ENCODE measurements at regions not wholly inside any gene's neighbourhood (a gene's known extent, or its start where the extent isn't known, plus 50 kb on each side); places are given as distances from the start of the nearest gene placed in this dataset.

DNA sequence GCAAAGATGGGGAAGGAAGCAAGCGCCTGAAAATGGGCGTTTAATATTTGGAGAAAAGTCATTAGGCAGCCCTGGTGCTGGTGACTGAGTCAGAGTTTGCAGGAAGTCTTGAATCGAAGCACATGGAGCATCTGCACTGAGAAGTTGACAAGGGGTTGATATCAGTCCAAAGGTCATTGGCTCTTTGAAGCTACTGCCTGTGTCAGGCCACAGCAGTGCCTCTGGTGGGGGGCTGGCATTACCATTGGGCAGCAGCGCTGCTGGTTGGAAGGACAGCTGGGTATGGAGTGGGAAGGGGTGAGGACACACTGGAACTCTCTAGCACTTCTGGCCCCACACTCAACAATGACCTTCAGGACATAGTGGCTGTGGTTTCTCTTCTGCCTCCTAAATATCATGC, 150.4 kb upstream of the ERCC6L2 start (continued):
- TF ChIP-seq, protein P1, sequence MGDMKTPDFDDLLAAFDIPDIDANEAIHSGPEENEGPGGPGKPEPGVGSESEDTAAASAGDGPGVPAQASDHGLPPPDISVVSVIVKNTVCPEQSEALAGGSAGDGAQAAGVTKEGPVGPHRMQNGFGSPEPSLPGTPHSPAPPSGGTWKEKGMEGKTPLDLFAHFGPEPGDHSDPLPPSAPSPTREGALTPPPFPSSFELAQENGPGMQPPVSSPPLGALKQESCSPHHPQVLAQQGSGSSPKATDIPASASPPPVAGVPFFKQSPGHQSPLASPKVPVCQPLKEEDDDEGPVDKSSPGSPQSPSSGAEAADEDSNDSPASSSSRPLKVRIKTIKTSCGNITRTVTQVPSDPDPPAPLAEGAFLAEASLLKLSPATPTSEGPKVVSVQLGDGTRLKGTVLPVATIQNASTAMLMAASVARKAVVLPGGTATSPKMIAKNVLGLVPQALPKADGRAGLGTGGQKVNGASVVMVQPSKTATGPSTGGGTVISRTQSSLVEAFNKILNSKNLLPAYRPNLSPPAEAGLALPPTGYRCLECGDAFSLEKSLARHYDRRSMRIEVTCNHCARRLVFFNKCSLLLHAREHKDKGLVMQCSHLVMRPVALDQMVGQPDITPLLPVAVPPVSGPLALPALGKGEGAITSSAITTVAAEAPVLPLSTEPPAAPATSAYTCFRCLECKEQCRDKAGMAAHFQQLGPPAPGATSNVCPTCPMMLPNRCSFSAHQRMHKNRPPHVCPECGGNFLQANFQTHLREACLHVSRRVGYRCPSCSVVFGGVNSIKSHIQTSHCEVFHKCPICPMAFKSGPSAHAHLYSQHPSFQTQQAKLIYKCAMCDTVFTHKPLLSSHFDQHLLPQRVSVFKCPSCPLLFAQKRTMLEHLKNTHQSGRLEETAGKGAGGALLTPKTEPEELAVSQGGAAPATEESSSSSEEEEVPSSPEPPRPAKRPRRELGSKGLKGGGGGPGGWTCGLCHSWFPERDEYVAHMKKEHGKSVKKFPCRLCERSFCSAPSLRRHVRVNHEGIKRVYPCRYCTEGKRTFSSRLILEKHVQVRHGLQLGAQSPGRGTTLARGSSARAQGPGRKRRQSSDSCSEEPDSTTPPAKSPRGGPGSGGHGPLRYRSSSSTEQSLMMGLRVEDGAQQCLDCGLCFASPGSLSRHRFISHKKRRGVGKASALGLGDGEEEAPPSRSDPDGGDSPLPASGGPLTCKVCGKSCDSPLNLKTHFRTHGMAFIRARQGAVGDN (CRISPR knock-in tag; IDR thresholded peaks at IDR 0.05): peak; percentile 54
- TF ChIP-seq, protein P2, sequence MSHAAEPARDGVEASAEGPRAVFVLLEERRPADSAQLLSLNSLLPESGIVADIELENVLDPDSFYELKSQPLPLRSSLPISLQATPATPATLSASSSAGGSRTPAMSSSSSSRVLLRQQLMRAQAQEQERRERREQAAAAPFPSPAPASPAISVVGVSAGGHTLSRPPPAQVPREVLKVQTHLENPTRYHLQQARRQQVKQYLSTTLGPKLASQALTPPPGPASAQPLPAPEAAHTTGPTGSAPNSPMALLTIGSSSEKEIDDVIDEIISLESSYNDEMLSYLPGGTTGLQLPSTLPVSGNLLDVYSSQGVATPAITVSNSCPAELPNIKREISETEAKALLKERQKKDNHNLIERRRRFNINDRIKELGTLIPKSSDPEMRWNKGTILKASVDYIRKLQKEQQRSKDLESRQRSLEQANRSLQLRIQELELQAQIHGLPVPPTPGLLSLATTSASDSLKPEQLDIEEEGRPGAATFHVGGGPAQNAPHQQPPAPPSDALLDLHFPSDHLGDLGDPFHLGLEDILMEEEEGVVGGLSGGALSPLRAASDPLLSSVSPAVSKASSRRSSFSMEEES (CRISPR knock-in tag; IDR thresholded peaks at IDR 0.05): no peak
- TF ChIP-seq EZH2 (conservative IDR thresholded peaks at IDR 0.05; ENCODE audit: low read depth, low read length) (no peak), ZNF451 (CRISPR knock-in tag; IDR thresholded peaks at IDR 0.05) (no peak), ETV6 (CRISPR knock-in tag; conservative IDR thresholded peaks at IDR 0.05) (no peak), ASH2L (IDR thresholded peaks at IDR 0.05; ENCODE audit: insufficient read length, low read depth, low read length) (peak; percentile 16), ZFY (CRISPR knock-in tag; IDR thresholded peaks at IDR 0.05) (no peak), CENPX (CRISPR knock-in tag; IDR thresholded peaks at IDR 0.05) (no peak), HNRNPUL1 (IDR thresholded peaks at IDR 0.05; ENCODE audit: low read depth, low read length) (no peak), ZNF713 (CRISPR knock-in tag; IDR thresholded peaks at IDR 0.05) (no peak), USF2 (IDR thresholded peaks at IDR 0.05; ENCODE audit: low read depth, low read length) (no peak), USF2 (CRISPR knock-in tag; IDR thresholded peaks at IDR 0.05; ENCODE audit: borderline replicate concordance) (no peak)
- TF ChIP-seq, protein P3, sequence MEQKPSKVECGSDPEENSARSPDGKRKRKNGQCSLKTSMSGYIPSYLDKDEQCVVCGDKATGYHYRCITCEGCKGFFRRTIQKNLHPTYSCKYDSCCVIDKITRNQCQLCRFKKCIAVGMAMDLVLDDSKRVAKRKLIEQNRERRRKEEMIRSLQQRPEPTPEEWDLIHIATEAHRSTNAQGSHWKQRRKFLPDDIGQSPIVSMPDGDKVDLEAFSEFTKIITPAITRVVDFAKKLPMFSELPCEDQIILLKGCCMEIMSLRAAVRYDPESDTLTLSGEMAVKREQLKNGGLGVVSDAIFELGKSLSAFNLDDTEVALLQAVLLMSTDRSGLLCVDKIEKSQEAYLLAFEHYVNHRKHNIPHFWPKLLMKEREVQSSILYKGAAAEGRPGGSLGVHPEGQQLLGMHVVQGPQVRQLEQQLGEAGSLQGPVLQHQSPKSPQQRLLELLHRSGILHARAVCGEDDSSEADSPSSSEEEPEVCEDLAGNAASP (CRISPR knock-in tag; IDR thresholded peaks at IDR 0.05; ENCODE audit: borderline replicate concordance): peak; percentile 1; the same call in 1 of the 2 replicates

Data from HepG2 (cell line).